ENCODE measurements at regions not wholly inside any gene's neighbourhood (a gene's known extent, or its start where the extent isn't known, plus 50 kb on each side); places are given as distances from the start of the nearest gene placed in this dataset.
"Not testable (repeated sequence)": the region's sequence is repeated elsewhere in the genome, so short reads cannot be mapped to it uniquely, and the experiment has no call there.

- H3K4me3 Mint-ChIP-seq = no peak overlapping the region
- H3K27ac Mint-ChIP-seq = no peak overlapping the region
- ATAC-seq = no peak
- H3K4me1 Mint-ChIP-seq = no peaks in the 10 kb centered on the region
- peaks cover 4% of the 10 kb centered on the region for H3K9me3 Mint-ChIP-seq (ENCODE audit: low read depth)
- no peak for DNase-seq
- no peaks in the 10 kb centered on the region for H3K36me3 Mint-ChIP-seq
- no peaks in the 10 kb centered on the region for H3K27me3 Mint-ChIP-seq
- CTCF ChIA-PET = no interaction called here
Measured at GRCh38 chr12:33759279-33759678, 263.0 kb upstream of the ALG10 start.

DNA sequence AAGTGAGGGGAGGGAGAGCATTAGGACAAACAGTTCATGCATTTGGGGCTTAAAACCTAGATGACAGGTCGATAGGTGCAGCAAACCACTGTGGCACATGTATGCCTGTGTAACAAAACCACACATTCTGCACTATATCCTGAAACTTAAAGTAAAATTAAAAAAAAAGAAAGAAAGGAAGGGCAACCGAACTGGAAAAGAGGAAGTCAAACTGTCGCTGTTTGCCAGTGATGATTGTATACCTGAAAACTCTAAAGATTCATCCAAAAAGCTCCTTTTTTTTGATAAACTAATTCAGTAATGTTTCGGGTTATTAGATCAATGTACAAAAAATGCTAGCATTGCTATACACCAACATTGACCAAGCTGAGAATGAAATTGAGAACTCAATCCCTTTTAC, 259.0 kb upstream of the ALG10 start:
- Mint-ChIP-seq H3K9me3 (ENCODE audit: low read depth) (peaks cover 4% of the 10 kb centered on the region), H3K4me1 (no peaks in the 10 kb centered on the region), H3K27ac (no peak overlapping the region), H3K4me3 (no peak overlapping the region), H3K27me3 (no peaks in the 10 kb centered on the region), H3K36me3 (no peaks in the 10 kb centered on the region)
- CTCF ChIA-PET = no interaction called here
- DNase-seq (no peak), ATAC-seq (no peak)

DNA sequence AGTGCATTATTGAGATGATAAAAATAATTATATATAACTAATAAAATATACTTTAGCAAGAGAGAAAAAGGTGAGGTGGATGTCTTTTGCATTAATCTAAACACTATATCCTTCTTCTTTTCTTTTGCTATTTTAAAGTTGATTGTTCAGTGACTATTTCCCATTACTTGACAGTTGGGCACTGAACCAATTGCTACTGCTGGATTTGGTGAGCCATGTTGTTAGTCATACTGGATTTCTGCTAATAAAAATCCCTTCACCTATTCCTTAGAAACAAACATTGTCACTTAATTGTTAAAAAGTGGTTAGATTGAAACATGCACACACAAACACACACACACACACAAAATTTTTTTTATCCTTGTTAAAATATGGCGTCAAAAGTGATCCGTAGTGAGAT, 251.6 kb upstream of the ALG10 start:
- no peak overlapping the region for H3K4me3 Mint-ChIP-seq
- H3K36me3 Mint-ChIP-seq = no peaks in the 10 kb centered on the region
- no peak overlapping the region for H3K27ac Mint-ChIP-seq
- H3K4me1 Mint-ChIP-seq = no peaks in the 10 kb centered on the region
- peaks cover 5% of the 10 kb centered on the region for H3K9me3 Mint-ChIP-seq (ENCODE audit: low read depth)
- CTCF ChIA-PET = no interaction called here
- no peaks in the 10 kb centered on the region for H3K27me3 Mint-ChIP-seq
- ATAC-seq (no peak), DNase-seq (no peak)

- no peaks in the 10 kb centered on the region for H3K4me1 Mint-ChIP-seq
- H3K27ac Mint-ChIP-seq = no peak overlapping the region
- H3K36me3 Mint-ChIP-seq = no peaks in the 10 kb centered on the region
- CTCF ChIA-PET = no interaction called here
- no peaks in the 10 kb centered on the region for H3K27me3 Mint-ChIP-seq
- ATAC-seq = no peak
- peaks cover 5% of the 10 kb centered on the region for H3K9me3 Mint-ChIP-seq (ENCODE audit: low read depth)
- DNase-seq = no peak
- no peak overlapping the region for H3K4me3 Mint-ChIP-seq
Measured at GRCh38 chr12:33771889-33772288, 250.4 kb upstream of the ALG10 start.

- DNase-seq; H3K36me3 Mint-ChIP-seq; ATAC-seq; H3K4me3 Mint-ChIP-seq; H3K27me3 Mint-ChIP-seq; H3K9me3 Mint-ChIP-seq (ENCODE audit: low read depth); H3K4me1 Mint-ChIP-seq; H3K27ac Mint-ChIP-seq; CTCF ChIA-PET: not testable (repeated sequence)
Measured at GRCh38 chr12:33773091-33773490, 249.2 kb upstream of the ALG10 start.

- DNase-seq (no peak), ATAC-seq (no peak)
- no peak overlapping the region for H3K4me3 Mint-ChIP-seq
- H3K36me3 Mint-ChIP-seq = no peaks in the 10 kb centered on the region
- H3K27me3 Mint-ChIP-seq = no peaks in the 10 kb centered on the region
- H3K9me3 Mint-ChIP-seq (ENCODE audit: low read depth) = peaks cover 3% of the 10 kb centered on the region
- no peak overlapping the region for H3K27ac Mint-ChIP-seq
- no peaks in the 10 kb centered on the region for H3K4me1 Mint-ChIP-seq
- CTCF ChIA-PET = interaction anchor here (0.6 kb wide), 1 partner anchor 1363 kb away, joined by 3 read pairs; no protein-coding TSS in a partner anchor
Measured at GRCh38 chr12:33786532-33786931, 235.8 kb upstream of the ALG10 start.

DNA sequence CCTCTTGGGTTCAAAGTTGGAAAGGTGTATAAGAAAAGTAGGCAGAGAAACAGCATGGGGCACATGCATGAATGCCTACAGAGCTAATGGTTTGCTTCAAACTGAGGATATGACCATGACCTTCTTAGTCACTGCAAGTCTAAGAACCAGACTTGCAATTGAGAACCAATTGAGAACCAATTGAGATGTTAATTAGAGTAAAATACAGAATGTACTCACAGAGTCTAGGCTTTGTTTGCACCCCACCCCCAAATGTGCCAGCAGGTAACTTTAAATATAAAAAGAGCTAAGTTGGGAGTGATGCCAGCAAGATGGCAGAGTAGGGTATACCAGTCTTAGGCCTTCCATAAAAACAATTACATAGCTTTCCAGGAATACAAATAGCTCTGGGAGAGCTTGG, 227.3 kb upstream of the ALG10 start:
- no peak for DNase-seq
- Mint-ChIP-seq H3K27me3 (no peaks in the 10 kb centered on the region), H3K4me1 (no peaks in the 10 kb centered on the region), H3K9me3 (ENCODE audit: low read depth) (peaks cover 9% of the 10 kb centered on the region), H3K36me3 (no peaks in the 10 kb centered on the region), H3K4me3 (no peak overlapping the region), H3K27ac (no peak overlapping the region)
- CTCF ChIA-PET = no interaction called here
- no peak for ATAC-seq

DNA sequence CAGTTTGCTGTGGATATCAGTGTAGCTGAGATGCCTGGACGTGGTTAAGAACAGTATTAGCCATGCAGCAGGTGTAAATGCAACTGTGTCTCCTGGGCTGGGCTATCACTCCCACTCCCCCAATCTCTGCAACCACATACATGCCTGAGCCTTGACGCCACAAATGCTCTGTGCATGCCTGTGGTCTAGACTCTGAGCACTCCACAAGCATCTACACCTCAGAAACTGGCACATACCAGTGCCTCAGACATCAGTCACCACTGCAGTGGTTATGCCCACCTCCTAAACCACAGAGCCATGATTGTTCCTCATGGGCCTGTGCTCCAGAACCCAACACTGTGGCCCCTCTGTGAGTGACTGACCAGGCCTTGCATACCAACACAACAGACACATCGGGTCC, 226.8 kb upstream of the ALG10 start:
- no peak for DNase-seq
- Mint-ChIP-seq H3K4me1 (no peaks in the 10 kb centered on the region), H3K27ac (no peak overlapping the region), H3K27me3 (no peaks in the 10 kb centered on the region), H3K36me3 (no peaks in the 10 kb centered on the region), H3K9me3 (ENCODE audit: low read depth) (peaks cover 9% of the 10 kb centered on the region), H3K4me3 (no peak overlapping the region)
- CTCF ChIA-PET = no interaction called here
- ATAC-seq = no peak

- Mint-ChIP-seq H3K4me3 (no peak overlapping the region), H3K9me3 (ENCODE audit: low read depth) (peaks cover 7% of the 10 kb centered on the region), H3K27me3 (no peaks in the 10 kb centered on the region), H3K36me3 (no peaks in the 10 kb centered on the region), H3K4me1 (no peaks in the 10 kb centered on the region), H3K27ac (no peak overlapping the region)
- ATAC-seq = no peak
- CTCF ChIA-PET = no interaction called here
- no peak for DNase-seq
Measured at GRCh38 chr12:33813536-33813935, 208.8 kb upstream of the ALG10 start.

GRCh38 chr12:33817713-33818112, 204.6 kb upstream of the ALG10 start:
- peaks cover 7% of the 10 kb centered on the region for H3K9me3 Mint-ChIP-seq (ENCODE audit: low read depth)
- DNase-seq (no peak), ATAC-seq (no peak)
- H3K36me3 Mint-ChIP-seq = no peaks in the 10 kb centered on the region
- no peaks in the 10 kb centered on the region for H3K4me1 Mint-ChIP-seq
- H3K27me3 Mint-ChIP-seq = no peaks in the 10 kb centered on the region
- CTCF ChIA-PET = no interaction called here
- H3K4me3 Mint-ChIP-seq = no peak overlapping the region
- no peak overlapping the region for H3K27ac Mint-ChIP-seq

GRCh38 chr12:33818313-33818712, 204.0 kb upstream of the ALG10 start:
- Mint-ChIP-seq H3K9me3 (ENCODE audit: low read depth) (peaks cover 7% of the 10 kb centered on the region), H3K27ac (no peak overlapping the region), H3K4me3 (no peak overlapping the region), H3K36me3 (no peaks in the 10 kb centered on the region), H3K27me3 (no peaks in the 10 kb centered on the region), H3K4me1 (no peaks in the 10 kb centered on the region)
- no peak for ATAC-seq
- CTCF ChIA-PET = no interaction called here
- no peak for DNase-seq

DNA sequence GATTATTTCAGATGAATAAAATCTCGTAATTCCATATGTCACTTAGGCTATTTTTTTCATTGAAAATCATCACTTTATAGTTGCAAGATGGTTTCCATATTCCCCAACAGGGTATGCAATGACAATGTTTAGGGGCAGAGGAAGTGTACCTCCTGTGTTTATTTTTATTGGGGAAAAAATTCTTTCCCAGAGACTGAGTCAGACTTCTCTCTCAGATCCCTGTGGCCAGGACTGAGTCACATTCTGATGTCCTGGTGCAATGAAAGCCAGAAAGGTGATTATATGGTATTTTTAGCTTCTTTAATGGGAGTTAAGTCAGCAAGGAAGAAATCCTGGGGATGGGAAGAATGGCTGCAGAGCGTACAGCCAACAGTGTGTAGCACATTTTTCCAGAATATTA, 196.9 kb upstream of the ALG10 start:
- Mint-ChIP-seq H3K36me3 (no peaks in the 10 kb centered on the region), H3K9me3 (ENCODE audit: low read depth) (no peaks in the 10 kb centered on the region), H3K27me3 (no peaks in the 10 kb centered on the region), H3K27ac (no peak overlapping the region), H3K4me1 (no peaks in the 10 kb centered on the region), H3K4me3 (no peak overlapping the region)
- no peak for DNase-seq
- ATAC-seq = no peak
- CTCF ChIA-PET = no interaction called here

GRCh38 chr12:33825986-33826602, 196.2 kb upstream of the ALG10 start:
- no peaks in the 10 kb centered on the region for H3K4me1 Mint-ChIP-seq
- ATAC-seq = no peak

GRCh38 chr12:33828326-33828725, 194.0 kb upstream of the ALG10 start:
- ATAC-seq = no peak
- DNase-seq = no peak
- Mint-ChIP-seq H3K9me3 (ENCODE audit: low read depth) (no peaks in the 10 kb centered on the region), H3K27me3 (no peaks in the 10 kb centered on the region), H3K4me3 (no peak overlapping the region), H3K4me1 (no peaks in the 10 kb centered on the region), H3K36me3 (no peaks in the 10 kb centered on the region), H3K27ac (no peak overlapping the region)
- CTCF ChIA-PET = no interaction called here

More at GRCh38 chr12:33825986-33826602, 196.2 kb upstream of the ALG10 start:
- Mint-ChIP-seq H3K9me3 (ENCODE audit: low read depth) (no peaks in the 10 kb centered on the region), H3K27ac (no peak overlapping the region), H3K36me3 (no peaks in the 10 kb centered on the region), H3K4me3 (no peak overlapping the region), H3K27me3 (no peaks in the 10 kb centered on the region)
- DNase-seq = no peak
- CTCF ChIA-PET = no interaction called here

- Mint-ChIP-seq H3K4me1 (no peaks in the 10 kb centered on the region), H3K27me3 (no peaks in the 10 kb centered on the region), H3K9me3 (ENCODE audit: low read depth) (no peaks in the 10 kb centered on the region), H3K4me3 (no peak overlapping the region), H3K36me3 (no peaks in the 10 kb centered on the region), H3K27ac (no peak overlapping the region)
- CTCF ChIA-PET = no interaction called here
- no peak for ATAC-seq
- no peak for DNase-seq
Measured at GRCh38 chr12:33830070-33830469, 192.2 kb upstream of the ALG10 start.
